ENCODE measurements at regions not wholly inside any gene's neighbourhood (a gene's known extent, or its start where the extent isn't known, plus 50 kb on each side); places are given as distances from the start of the nearest gene placed in this dataset.
"Not testable (repeated sequence)": the region's sequence is repeated elsewhere in the genome, so short reads cannot be mapped to it uniquely, and the experiment has no call there.

- Histone ChIP-seq H3K27ac (no peak overlapping the region), H3K4me3 (no peak overlapping the region), H3K36me3 (no peaks in the 10 kb centered on the region), H3K4me1 (no peaks in the 10 kb centered on the region), H3K9me3 (no peaks in the 10 kb centered on the region), H3K27me3 (no peaks in the 10 kb centered on the region)
- DNase-seq (ENCODE audit: low spot score in 2 of 2): no peak
- WGBS, 2 donors: 75 to 87% methylated on average over 2 of the region's 2 CpGs
- TF ChIP-seq CTCF (IDR thresholded peaks at IDR 0.05) (no peak), EP300 (IDR thresholded peaks at IDR 0.05) (no peak), POLR2A (IDR thresholded peaks at IDR 0.05) (no peak)
Measured at GRCh38 chrX:34810364-34810763, 132.2 kb upstream of the FAM47B start.

- TF ChIP-seq CTCF (IDR thresholded peaks at IDR 0.05) (no peak), EP300 (IDR thresholded peaks at IDR 0.05) (no peak), POLR2A (IDR thresholded peaks at IDR 0.05) (no peak)
- H3K27me3 ChIP-seq: no peaks in the 10 kb centered on the region
- H3K36me3 ChIP-seq: no peaks in the 10 kb centered on the region
- no peaks in the 10 kb centered on the region for H3K9me3 ChIP-seq
- no peak overlapping the region for H3K4me3 ChIP-seq
- no peak overlapping the region for H3K27ac ChIP-seq
- no peaks in the 10 kb centered on the region for H3K4me1 ChIP-seq
- 44 to 64% methylated on average over 2 of the region's 2 CpGs for WGBS, 2 donors
- no peak for DNase-seq (ENCODE audit: low spot score in 2 of 2)
Measured at GRCh38 chrX:34810916-34811315, 131.7 kb upstream of the FAM47B start.

- Histone ChIP-seq H3K4me3 (no peak overlapping the region), H3K9me3 (no peaks in the 10 kb centered on the region), H3K36me3 (no peaks in the 10 kb centered on the region), H3K27ac (no peak overlapping the region), H3K4me1 (no peaks in the 10 kb centered on the region), H3K27me3 (no peaks in the 10 kb centered on the region)
- DNase-seq (ENCODE audit: low spot score in 2 of 2): no peak
- TF ChIP-seq POLR2A (IDR thresholded peaks at IDR 0.05): no peak
- WGBS, 2 donors: 42 to 74% methylated on average over 1 of the region's 1 CpG
Measured at GRCh38 chrX:34813618-34814017, 129.0 kb upstream of the FAM47B start.

- no peak overlapping the region for H3K27ac ChIP-seq
- no peak for DNase-seq (ENCODE audit: low spot score in 2 of 2)
- no peaks in the 10 kb centered on the region for H3K36me3 ChIP-seq
- H3K4me3 ChIP-seq: no peak overlapping the region
- TF ChIP-seq CTCF (IDR thresholded peaks at IDR 0.05) (no peak), EP300 (IDR thresholded peaks at IDR 0.05) (no peak), POLR2A (IDR thresholded peaks at IDR 0.05) (no peak)
- H3K27me3 ChIP-seq: no peaks in the 10 kb centered on the region
- H3K4me1 ChIP-seq: no peaks in the 10 kb centered on the region
- no peaks in the 10 kb centered on the region for H3K9me3 ChIP-seq
- WGBS, 2 donors: 33 to 54% methylated on average over 3 of the region's 3 CpGs
Measured at GRCh38 chrX:34826964-34827363, 115.6 kb upstream of the FAM47B start.

- no peaks in the 10 kb centered on the region for H3K36me3 ChIP-seq
- WGBS, 2 donors: 71 to 89% methylated on average over 3 of the region's 3 CpGs
- no peak overlapping the region for H3K27ac ChIP-seq
- H3K4me1 ChIP-seq: no peaks in the 10 kb centered on the region
- TF ChIP-seq CTCF (IDR thresholded peaks at IDR 0.05) (no peak), EP300 (IDR thresholded peaks at IDR 0.05) (no peak), POLR2A (IDR thresholded peaks at IDR 0.05) (no peak)
- H3K4me3 ChIP-seq: no peak overlapping the region
- H3K9me3 ChIP-seq: peaks cover 0 to 6% (median 0%) of the 10 kb centered on the region in 4 donors
- no peaks in the 10 kb centered on the region for H3K27me3 ChIP-seq
- no peak for DNase-seq (ENCODE audit: low spot score in 2 of 2)
Measured at GRCh38 chrX:34839451-34839850, 103.1 kb upstream of the FAM47B start.

- not testable (repeated sequence) for H3K27me3 ChIP-seq; DNase-seq (ENCODE audit: low spot score in 2 of 2); H3K9me3 ChIP-seq; H3K4me3 ChIP-seq; H3K4me1 ChIP-seq; H3K36me3 ChIP-seq; H3K27ac ChIP-seq
Measured at GRCh38 chrX:34841205-34841604, 101.4 kb upstream of the FAM47B start.

Measured in tibial nerve (tissue), 4 donors.